Spleen (tissue), 7 donors: ENCODE measurements at regions not wholly inside any gene's neighbourhood (a gene's known extent, or its start where the extent isn't known, plus 50 kb on each side); places are given as distances from the start of the nearest gene placed in this dataset.
A peak's percentile ranks its signal among the peaks of the same experiment; 100 is the strongest.
"Not testable (repeated sequence)": the region's sequence is repeated elsewhere in the genome, so short reads cannot be mapped to it uniquely, and the experiment has no call there.

Experiments used
- CTCF ChIP-seq, 11 experiments: fragments of 200-600 bp in 7 of 11; fragments of 450-650 bp in 4 of 11; sonication (generic) in 4 of 11; IDR thresholded peaks in 8 of 11; conservative IDR thresholded peaks in 3 of 11; 1 replicate in 7 of 11; 2 replicates in 4 of 11; pipeline versions ENCODE4 v1.4.0 to v1.8.0; 2016 to 2021; ENCODE audit warnings: antibody characterized with exemption in 11 of 11, inconsistent platforms in 4 of 11, mild to moderate bottlenecking in 1 of 11
- POLR2A ChIP-seq, 3 donors: fragments of 450-650 bp; IDR thresholded peaks; one replicate each; pipeline ENCODE4 v1.5.1; 2017; ENCODE audit warnings: antibody characterized with exemption in 3 of 3, mild to moderate bottlenecking in 1 of 3
- donor health status: DM: no; HTN: no; CAD: no; lungs with moderate emphysema.
- donor health status: DM: no; HTN: no; CAD: no.
- donor health status: DM: no; HTN: no; CAD: no.

- TF ChIP-seq POLR2A (IDR thresholded peaks at IDR 0.05), result not testable (repeated sequence)
- TF ChIP-seq CTCF (IDR thresholded peaks at IDR 0.05 in 8 of 11, conservative IDR thresholded peaks at IDR 0.05 in 3 of 11), result peak in 7 of 11 experiments; percentile 24 to 79 (median 51)
These were observed 1112.5 kb downstream of the TMEM121 start for GRCh38 chr14:106638786-106639452.
